ENCODE measurements at regions not wholly inside any gene's neighbourhood (a gene's known extent, or its start where the extent isn't known, plus 50 kb on each side); places are given as distances from the start of the nearest gene placed in this dataset.

GRCh38 chr3:18841422-18842343 lies 306.6 kb upstream of the KCNH8 start:
- peaks cover 0 to 4% (median 0%) of the 10 kb centered on the region in 6 donors for H3K4me1 ChIP-seq
- 50 to 82% (median 75%) methylated on average over 6 of the region's 6 CpGs for WGBS, 5 donors
- H3K4me3 ChIP-seq = no peak overlapping the region
- TF ChIP-seq POLR2A (IDR thresholded peaks at IDR 0.05) = no peak
- TF ChIP-seq POLR2AphosphoS5 (IDR thresholded peaks at IDR 0.05) = no peak
- no peak for TF ChIP-seq CTCF (IDR thresholded peaks at IDR 0.05 in 8 of 11, conservative IDR thresholded peaks at IDR 0.05 in 3 of 11)
- H3K9me3 ChIP-seq = no peaks in the 10 kb centered on the region
- H3K27me3 ChIP-seq (replicated peaks in 1 of 7) = no peaks in the 10 kb centered on the region
- intact Hi-C loops (cut with DNase I; ENCODE audit: low total_unique reads) = no loop called here
- no peak overlapping the region for H3K27ac ChIP-seq
- no peaks in the 10 kb centered on the region for H3K36me3 ChIP-seq
- DNase-seq = no peak

GRCh38 chr3:18840535-18841137 lies 307.7 kb upstream of the KCNH8 start:
- DNase-seq = no peak
- no peak overlapping the region for H3K4me3 ChIP-seq
- no peak overlapping the region for H3K27ac ChIP-seq
- intact Hi-C loops (cut with DNase I; ENCODE audit: low total_unique reads) = no loop called here
- H3K27me3 ChIP-seq (replicated peaks in 1 of 7) = no peaks in the 10 kb centered on the region
- H3K36me3 ChIP-seq = no peaks in the 10 kb centered on the region
- H3K9me3 ChIP-seq = no peaks in the 10 kb centered on the region
- WGBS, 5 donors = 83 to 87% (median 85%) methylated on average over 3 of the region's 3 CpGs
- peaks cover 0 to 4% (median 0%) of the 10 kb centered on the region in 6 donors for H3K4me1 ChIP-seq
- no peak for TF ChIP-seq POLR2AphosphoS5 (IDR thresholded peaks at IDR 0.05)
- TF ChIP-seq POLR2A (IDR thresholded peaks at IDR 0.05) = no peak
- no peak for TF ChIP-seq CTCF (IDR thresholded peaks at IDR 0.05 in 8 of 11, conservative IDR thresholded peaks at IDR 0.05 in 3 of 11)

DNA sequence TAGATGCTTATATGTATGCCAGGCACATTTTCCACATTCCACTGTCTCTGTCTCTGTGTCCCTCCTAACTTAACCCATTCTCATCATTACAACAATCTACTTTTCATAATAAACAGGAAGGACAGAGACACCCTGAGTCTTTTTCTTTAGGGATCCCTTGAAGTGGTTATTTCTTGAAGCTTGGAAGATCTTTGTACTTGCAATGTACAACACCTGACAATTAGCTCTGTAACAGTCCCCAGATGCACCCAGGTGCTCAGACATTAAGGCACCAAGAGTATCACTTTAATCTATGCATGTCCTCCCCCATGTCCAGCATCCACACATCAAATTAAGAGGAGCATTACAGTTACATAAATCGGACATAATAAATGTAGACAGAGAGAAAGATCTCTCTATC lies 309.6 kb upstream of the KCNH8 start:
- WGBS, 5 donors = 72 to 89% (median 84%) methylated on average over 1 of the region's 1 CpG
- Histone ChIP-seq H3K4me1 (no peaks in the 10 kb centered on the region), H3K27me3 (replicated peaks in 1 of 7) (no peaks in the 10 kb centered on the region), H3K9me3 (no peaks in the 10 kb centered on the region), H3K4me3 (no peak overlapping the region), H3K27ac (no peak overlapping the region), H3K36me3 (no peaks in the 10 kb centered on the region)
- intact Hi-C loops (cut with DNase I; ENCODE audit: low total_unique reads) = no loop called here
- TF ChIP-seq POLR2AphosphoS5 (IDR thresholded peaks at IDR 0.05) (no peak), CTCF (IDR thresholded peaks at IDR 0.05 in 8 of 11, conservative IDR thresholded peaks at IDR 0.05 in 3 of 11) (no peak), POLR2A (IDR thresholded peaks at IDR 0.05) (no peak)
- no peak for DNase-seq

GRCh38 chr3:18837137-18837755 lies 311.1 kb upstream of the KCNH8 start:
- H3K4me3 ChIP-seq = no peak overlapping the region
- WGBS, 5 donors = 50 to 64% (median 55%) methylated on average over 3 of the region's 3 CpGs

More at GRCh38 chr3:18837137-18837755, 311.1 kb upstream of the KCNH8 start:
- H3K27ac ChIP-seq = no peak overlapping the region
- no peaks in the 10 kb centered on the region for H3K4me1 ChIP-seq
- no peak for TF ChIP-seq CTCF (IDR thresholded peaks at IDR 0.05 in 8 of 11, conservative IDR thresholded peaks at IDR 0.05 in 3 of 11)
- TF ChIP-seq POLR2AphosphoS5 (IDR thresholded peaks at IDR 0.05) = no peak
- no peak for TF ChIP-seq POLR2A (IDR thresholded peaks at IDR 0.05)
- no peaks in the 10 kb centered on the region for H3K27me3 ChIP-seq (replicated peaks in 1 of 7)
- no peak for DNase-seq
- no peaks in the 10 kb centered on the region for H3K36me3 ChIP-seq
- H3K9me3 ChIP-seq = no peaks in the 10 kb centered on the region
- intact Hi-C loops (cut with DNase I; ENCODE audit: low total_unique reads) = no loop called here

Data from spleen (tissue), 11 donors.